Peyer's patch (tissue), 4 donors: ENCODE measurements at regions not wholly inside any gene's neighbourhood (a gene's known extent, or its start where the extent isn't known, plus 50 kb on each side); places are given as distances from the start of the nearest gene placed in this dataset.

Experiments
- POLR2A ChIP-seq, 2 donors: fragments of 450-650 bp; IDR thresholded peaks; one replicate each; pipeline ENCODE4 v1.5.1; 2017; ENCODE audit warnings: antibody characterized with exemption in 2 of 2, mild to moderate bottlenecking in 2 of 2, moderate library complexity in 2 of 2
- TF ChIP-seq, protein P1 (sequence below), 6 experiments: fragments of 450-650 bp in 4 of 6; fragments of 200-600 bp in 2 of 6; sonication (generic) in 1 of 6; IDR thresholded peaks; one replicate each; pipeline ENCODE4 v1.5.1; 2017 to 2019; ENCODE audit warnings: antibody characterized with exemption in 6 of 6, mild to moderate bottlenecking in 3 of 6, moderate library complexity in 1 of 6

DNA sequence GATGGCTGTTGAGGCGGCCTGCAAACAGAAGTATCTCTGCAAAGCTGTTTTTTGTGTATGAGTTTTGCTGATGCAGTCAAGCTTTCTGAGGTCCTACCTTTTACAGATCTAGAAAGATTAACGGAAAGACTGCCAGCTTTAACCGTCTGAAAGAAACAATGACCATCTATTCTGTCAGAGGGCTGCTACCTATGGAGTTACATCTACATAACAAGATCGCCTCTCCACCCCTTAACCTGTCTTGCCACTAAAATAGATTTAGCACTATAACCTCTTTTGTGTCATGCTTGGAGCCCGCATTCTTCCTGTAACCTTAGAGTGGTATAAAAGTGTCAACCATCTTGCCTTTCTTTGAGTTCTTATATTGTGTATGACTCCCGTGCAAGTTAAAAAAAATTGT is 291.2 kb downstream of the POM121L12 start:
- TF ChIP-seq, protein P1, sequence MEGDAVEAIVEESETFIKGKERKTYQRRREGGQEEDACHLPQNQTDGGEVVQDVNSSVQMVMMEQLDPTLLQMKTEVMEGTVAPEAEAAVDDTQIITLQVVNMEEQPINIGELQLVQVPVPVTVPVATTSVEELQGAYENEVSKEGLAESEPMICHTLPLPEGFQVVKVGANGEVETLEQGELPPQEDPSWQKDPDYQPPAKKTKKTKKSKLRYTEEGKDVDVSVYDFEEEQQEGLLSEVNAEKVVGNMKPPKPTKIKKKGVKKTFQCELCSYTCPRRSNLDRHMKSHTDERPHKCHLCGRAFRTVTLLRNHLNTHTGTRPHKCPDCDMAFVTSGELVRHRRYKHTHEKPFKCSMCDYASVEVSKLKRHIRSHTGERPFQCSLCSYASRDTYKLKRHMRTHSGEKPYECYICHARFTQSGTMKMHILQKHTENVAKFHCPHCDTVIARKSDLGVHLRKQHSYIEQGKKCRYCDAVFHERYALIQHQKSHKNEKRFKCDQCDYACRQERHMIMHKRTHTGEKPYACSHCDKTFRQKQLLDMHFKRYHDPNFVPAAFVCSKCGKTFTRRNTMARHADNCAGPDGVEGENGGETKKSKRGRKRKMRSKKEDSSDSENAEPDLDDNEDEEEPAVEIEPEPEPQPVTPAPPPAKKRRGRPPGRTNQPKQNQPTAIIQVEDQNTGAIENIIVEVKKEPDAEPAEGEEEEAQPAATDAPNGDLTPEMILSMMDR (IDR thresholded peaks at IDR 0.05), result no peak
- TF ChIP-seq POLR2A (IDR thresholded peaks at IDR 0.05), result no peak
